GM18870 (cell line): ENCODE measurements at regions not wholly inside any gene's neighbourhood (a gene's known extent, or its start where the extent isn't known, plus 50 kb on each side); places are given as distances from the start of the nearest gene placed in this dataset.
"Not testable (repeated sequence)": the region's sequence is repeated elsewhere in the genome, so short reads cannot be mapped to it uniquely, and the experiment has no call there.

Source experiments
- ATAC-seq: cut with Tn5 transposase; IDR thresholded peaks from one replicate; pipeline ENCODE4 v1.9.1; 2021; ENCODE audit warnings: moderate library complexity; ENCODE audit not compliant: unreplicated experiment

GRCh38 chr1:195715652-195716051 is 892.6 kb downstream of the KCNT2 start:
- ATAC-seq = no peak

GRCh38 chr1:195714248-195714647 is 894.0 kb downstream of the KCNT2 start:
- no peak for ATAC-seq

- no peak for ATAC-seq
Measured at GRCh38 chr1:195709821-195710220, 898.4 kb downstream of the KCNT2 start.

- no peak for ATAC-seq
Measured at GRCh38 chr1:195704028-195704427, 904.2 kb downstream of the KCNT2 start.

- no peak for ATAC-seq
Measured at GRCh38 chr1:195701149-195701548, 907.1 kb downstream of the KCNT2 start.

- ATAC-seq = peak; percentile 100
Measured at GRCh38 chr1:195697130-195697529, 911.1 kb downstream of the KCNT2 start.

- ATAC-seq = no peak
Measured at GRCh38 chr1:195686764-195687163, 921.5 kb downstream of the KCNT2 start.

GRCh38 chr1:195664628-195665027 is 943.6 kb downstream of the KCNT2 start:
- ATAC-seq = no peak

- ATAC-seq = no peak
Measured at GRCh38 chr1:195663549-195664280, 944.5 kb downstream of the KCNT2 start.

GRCh38 chr1:195656780-195657179 is 951.5 kb downstream of the KCNT2 start:
- no peak for ATAC-seq

GRCh38 chr1:195648875-195649274 is 959.4 kb downstream of the KCNT2 start:
- not testable (repeated sequence) for ATAC-seq

GRCh38 chr1:195637539-195637938 is 970.7 kb downstream of the KCNT2 start:
- no peak for ATAC-seq

- ATAC-seq = peak; percentile 92
Measured at GRCh38 chr1:195618287-195618686, 990.0 kb downstream of the KCNT2 start.

GRCh38 chr1:195617106-195617505 is 991.1 kb downstream of the KCNT2 start:
- no peak for ATAC-seq

GRCh38 chr1:195608883-195609282 is 999.4 kb downstream of the KCNT2 start:
- ATAC-seq = no peak

GRCh38 chr1:195606483-195606882 is 1001.8 kb downstream of the KCNT2 start:
- ATAC-seq = no peak

GRCh38 chr1:195604287-195604686 is 1004.0 kb downstream of the KCNT2 start:
- no peak for ATAC-seq

GRCh38 chr1:195597891-195598290 is 1010.3 kb downstream of the KCNT2 start:
- no peak for ATAC-seq

- ATAC-seq = no peak
Measured at GRCh38 chr1:195594773-195595172, 1013.5 kb downstream of the KCNT2 start.

- no peak for ATAC-seq
Measured at GRCh38 chr1:195594322-195594721, 1013.9 kb downstream of the KCNT2 start.

- ATAC-seq = no peak
Measured at GRCh38 chr1:195591917-195592672, 1016.1 kb downstream of the KCNT2 start.

GRCh38 chr1:195590649-195591048 is 1017.6 kb downstream of the KCNT2 start:
- ATAC-seq = no peak
